NCI-H524 (cell line): ENCODE measurements at regions not wholly inside any gene's neighbourhood (a gene's known extent, or its start where the extent isn't known, plus 50 kb on each side); places are given as distances from the start of the nearest gene placed in this dataset.

Experiments
- DNase-seq, 2 experiments: peaks; one replicate each; lab custom pipeline; 2025; lab: John Stamatoyannopoulos, UW

DNA sequence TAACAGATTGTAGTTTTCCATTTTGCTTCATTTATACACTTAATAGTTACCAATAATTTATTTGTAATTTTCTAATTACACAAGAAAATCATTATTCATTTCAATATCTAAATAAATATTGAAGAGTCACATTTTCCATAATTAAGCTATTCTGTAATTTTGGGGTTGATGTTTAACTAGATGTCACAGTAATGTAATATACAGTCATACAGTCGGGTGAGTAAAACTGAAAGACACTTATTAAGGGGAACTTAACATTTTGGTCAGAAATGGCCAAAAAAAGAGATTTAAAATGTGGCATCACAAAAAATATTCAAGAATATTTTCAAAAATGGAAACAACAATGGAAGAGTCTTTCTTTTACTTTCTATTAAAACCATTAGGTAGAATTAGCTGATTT is 1080.3 kb downstream of the ARAP2 start:
- DNase-seq: no peak

DNA sequence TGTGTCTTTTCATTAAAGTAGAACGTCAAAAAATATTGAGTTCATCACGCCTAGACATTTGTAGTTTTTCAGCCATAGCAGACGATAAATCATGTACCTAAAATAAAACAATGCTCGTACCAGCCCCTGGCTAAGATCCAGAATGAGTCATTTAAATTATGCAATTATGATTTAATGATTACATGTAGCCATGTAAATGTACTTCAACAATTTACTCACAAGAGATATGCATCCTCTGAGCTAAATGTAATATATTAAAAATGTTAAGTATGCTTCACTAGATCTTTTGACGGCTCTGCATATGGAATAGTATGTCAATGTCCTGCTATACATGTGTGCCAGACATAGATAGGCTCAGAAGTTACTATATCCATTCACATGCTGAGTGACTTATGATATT is 1077.8 kb downstream of the ARAP2 start:
- DNase-seq: no peak

DNA sequence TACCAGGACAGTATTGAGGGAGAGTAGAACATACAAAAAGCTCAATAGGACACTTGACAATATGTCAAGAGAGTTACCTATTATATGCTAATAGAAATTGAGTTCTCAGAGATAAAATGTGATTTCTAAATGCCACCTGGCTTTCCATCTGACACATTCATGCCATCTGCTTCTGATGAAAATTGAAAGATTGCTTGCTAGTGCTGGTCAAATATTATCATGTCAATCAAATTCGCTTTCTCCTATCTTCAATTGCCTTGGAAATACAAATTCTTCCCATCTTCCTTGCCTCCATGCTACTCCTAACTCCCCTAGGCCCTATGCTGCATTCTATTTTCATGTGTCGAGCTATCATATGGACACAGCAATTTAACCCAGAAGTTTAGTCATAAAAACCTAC is 1076.9 kb downstream of the ARAP2 start:
- peak in 1 of 2 experiments; percentile 55 for DNase-seq

DNA sequence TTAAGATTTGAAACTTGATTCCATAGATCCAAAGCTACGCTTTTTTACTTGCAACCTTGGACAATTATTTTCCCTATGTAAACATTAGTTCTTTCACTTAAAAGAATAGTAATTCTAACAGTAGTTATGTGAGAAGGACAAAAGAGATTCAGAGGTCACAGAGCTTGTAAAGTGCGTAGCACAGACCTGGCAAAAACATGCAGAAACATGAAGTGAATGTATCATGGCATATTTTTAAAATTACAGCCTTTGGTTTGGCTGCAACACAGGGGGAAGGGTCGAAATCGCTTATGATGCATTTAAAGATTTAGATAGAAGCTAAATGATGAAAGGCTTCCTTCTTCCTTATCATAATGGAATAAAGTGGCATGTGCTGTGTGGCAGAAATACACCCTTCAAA is 1068.8 kb downstream of the ARAP2 start:
- DNase-seq: no peak

DNA sequence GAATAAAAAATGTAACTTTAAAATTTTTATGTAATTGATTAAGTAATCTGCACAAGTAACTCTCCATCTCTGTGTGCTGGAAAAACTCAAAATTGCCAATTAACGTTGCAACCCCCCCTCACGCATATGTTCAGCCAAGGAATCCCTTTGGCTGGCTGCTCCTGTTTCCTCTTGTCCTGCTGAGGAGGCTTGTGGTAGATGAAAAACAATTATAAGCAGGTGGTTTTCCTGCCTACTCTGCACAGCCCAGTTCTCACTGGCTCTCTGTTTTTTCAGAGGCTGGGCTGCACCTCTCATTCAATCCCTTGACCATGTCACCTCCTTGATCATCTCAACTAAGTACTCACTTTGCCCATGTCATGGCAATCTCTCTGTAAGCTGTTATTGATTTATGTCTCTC is 1068.4 kb downstream of the ARAP2 start:
- peak in 1 of 2 experiments; percentile 18 for DNase-seq

DNA sequence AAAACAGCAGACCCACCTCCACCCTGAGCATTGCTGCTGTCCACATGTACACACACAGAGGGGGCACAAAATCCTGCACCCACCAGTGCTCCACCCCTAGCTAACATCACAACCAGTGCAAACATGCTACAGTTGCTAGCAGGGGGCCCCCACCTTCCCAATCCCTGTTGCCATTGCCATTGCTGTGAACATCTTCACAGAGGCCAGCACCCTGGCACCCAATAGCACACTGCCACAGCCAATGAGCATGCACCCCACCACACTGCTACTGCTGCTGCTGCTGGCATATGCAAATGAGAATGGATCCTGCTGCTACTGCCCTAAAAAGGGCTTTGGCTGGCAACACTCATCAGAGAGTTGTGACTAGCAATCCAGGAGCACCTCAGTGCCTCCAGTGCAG is 1061.9 kb downstream of the ARAP2 start:
- no peak for DNase-seq

DNA sequence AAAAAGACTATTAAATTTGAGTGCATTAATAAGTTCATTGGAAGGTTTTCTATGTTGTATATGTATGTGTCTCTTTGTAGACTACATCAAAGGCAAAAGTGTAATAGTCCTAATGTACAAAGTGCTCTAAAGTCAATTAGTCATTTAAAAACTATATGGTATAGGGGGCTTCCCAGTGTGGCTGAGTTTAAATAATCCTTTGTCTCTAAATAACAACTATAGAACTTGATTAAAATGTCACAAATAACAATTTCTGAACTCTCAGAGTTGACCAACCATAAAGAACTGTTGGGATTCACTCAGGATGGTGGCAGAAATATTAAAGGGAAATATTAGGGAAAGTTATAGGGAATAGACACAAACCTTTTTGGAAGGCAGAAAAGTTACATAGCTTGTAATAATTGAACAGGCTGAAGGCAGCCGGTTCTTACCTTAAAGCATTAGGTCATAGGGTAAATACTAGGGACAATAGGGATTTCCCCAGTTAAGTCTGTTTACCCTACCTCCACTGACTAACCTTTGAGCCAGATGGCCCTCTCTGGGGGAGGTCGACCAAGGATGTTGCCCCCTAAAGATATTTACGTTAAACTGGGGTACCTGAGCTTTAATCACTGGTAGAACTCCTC is 1054.2 kb downstream of the ARAP2 start:
- no peak for DNase-seq

DNA sequence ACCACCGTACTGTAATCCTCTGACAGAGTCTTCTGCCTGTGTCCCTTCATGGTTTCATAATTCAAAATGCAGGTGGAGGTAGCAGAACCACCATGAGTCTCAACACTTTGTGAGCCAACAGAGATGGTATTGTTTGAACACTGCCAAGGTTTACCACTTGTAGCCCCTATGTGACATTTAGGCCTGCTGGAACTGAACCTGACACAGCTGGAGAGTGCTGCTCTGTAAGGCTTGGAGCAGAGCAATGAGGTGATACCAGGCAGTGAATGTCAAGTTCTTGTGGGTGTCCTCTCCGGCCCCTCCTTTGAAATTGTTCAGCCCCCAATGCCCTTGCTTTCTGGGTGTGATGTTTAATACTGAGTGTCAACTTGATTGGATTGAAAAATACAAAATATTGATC is 1042.9 kb downstream of the ARAP2 start:
- no peak for DNase-seq

DNA sequence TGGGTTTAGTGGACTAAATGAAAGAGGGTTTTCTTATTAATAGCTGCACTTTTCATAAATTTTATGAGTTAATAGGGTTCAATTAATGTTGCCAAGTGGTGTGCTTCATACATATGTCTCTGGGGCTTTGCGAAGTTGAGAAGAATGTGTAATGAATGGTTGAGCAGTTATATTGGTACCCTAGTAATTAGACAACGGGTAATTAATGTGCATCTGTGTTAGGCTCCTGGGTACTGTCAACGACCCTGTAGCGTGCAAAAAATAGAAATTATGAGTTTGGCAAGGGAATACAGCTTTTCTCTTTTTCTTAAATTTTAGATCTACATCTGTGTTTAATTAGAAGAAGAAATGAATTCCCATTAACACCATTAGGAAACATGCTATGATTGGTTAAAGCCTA is 1027.7 kb downstream of the ARAP2 start:
- no peak for DNase-seq

DNA sequence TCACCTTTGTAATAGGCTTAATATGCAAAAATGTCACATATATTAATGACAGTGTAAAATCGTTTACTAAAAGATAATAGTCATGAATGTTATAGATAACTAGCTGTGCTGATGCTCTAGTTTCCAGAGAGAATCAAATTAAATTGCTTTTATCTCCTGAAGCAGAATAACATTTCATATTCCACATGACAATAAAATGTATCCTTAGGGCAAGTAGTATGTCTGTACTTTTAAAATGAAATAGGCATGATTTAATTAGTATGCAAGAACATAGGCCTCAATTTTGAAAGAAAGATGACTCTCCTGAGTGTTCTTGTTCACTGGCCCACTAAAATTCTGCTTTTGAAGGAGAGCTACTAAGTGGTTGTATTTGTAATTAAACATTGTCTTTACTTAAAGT is 1027.0 kb downstream of the ARAP2 start:
- no peak for DNase-seq

DNA sequence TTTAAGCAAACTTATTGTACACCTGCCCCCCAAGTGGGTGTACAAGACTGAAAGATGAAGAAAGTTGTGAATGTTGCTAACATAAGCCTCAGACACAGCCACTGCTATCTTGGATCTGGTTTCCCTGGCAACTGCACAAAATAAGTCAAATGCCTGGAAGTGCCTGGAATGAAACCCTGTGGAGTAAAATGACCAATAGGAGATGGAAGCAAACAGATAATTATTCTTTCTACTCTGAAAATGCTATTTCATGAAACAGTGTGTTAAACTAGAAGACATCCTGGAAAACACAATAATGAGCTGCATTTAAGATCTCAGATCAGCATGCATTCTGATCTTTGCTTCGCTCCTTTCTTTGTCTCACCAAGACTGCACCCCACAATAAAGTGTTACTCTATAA is 1016.0 kb downstream of the ARAP2 start:
- no peak for DNase-seq

DNA sequence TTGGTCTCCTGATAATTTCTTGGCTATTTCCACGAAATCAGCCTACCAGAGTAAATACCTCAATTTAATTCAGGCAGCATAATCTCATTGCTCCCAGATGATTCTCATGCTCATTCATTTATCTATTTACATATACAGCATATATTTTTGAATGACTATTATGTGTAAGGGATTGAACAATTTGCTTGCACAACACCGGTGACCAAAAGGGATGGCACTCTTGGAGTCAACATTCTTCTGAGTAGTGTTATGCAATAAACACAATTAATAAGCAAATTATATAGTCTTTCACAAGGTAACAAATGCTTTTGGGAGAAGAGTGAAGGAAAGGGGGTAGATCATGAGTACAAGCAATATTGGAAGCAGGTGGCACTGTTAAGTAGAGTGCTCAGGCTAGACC is 1015.3 kb downstream of the ARAP2 start:
- DNase-seq: no peak

DNA sequence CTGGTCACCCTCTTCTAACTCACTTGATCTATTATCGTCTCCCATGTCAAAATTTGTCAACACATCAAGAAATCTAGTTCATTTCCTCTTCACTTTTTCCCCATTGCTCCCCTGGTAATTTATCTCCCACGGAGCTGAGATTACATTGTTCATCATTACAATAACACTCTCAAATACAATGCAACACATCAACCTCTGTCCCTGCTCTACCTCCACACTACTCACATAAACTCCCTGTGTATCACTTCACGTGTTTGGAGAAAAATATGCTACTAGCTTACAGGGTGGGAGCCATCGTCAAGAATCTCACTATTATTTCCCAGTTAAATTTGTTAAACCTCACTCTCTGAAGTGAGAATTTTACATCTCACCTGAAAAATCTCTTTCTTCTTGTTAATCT is 1006.4 kb downstream of the ARAP2 start:
- DNase-seq: no peak

DNA sequence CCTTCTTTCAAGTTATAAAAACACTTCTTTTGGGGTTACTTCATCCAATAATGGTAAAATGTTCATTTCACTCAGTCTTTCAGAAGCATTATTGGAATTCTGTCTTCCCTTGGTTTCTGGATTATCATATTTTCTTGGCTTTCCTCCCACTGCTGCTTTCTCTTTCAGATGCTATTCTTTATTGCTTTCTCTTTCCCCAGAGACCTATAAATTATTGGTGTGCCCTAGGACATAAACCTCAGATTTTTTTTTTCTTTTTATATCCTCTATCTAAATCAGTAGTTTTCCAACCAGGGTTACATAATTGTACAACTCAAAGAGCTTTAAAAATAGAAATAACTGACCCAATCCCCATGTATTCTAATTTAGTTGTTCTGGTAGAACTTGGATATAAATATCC is 1005.5 kb downstream of the ARAP2 start:
- no peak for DNase-seq

DNA sequence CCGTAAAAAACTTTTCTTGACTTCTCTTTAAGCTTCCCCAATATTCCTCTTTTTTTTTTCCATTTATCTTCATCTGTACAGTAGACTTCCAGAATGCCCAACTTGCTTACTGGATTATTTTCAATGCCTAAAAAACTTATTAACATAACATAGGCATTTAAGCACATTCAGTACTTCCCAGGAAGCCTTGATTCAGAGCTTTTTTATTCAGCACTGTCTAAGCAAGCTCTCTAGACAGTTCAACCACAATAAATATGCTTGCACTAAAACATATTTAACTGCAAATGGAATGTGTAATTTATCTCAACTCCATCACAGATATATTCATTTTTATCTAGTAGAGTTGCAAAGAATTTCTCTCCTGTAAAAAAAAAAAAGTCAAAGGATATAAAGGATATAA is 997.8 kb downstream of the ARAP2 start:
- no peak for DNase-seq

DNA sequence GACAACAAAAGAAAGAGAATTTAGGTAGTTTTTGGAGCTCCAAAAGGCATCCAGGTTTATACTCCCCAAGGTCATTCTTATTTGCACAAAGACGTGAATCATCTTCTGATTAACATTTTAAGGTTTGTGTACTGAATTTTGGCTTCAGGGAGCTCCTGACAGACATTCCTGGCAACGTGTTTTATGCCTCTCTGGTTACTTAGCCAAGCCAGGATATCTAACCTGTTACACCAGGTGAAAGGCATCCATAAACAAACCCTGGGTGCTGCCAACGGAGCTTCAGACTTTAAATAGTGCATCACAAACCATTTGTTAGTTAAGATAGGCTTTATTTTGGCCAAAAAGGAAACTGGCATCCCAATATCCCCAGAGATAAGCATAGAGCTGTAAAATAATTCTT is 997.3 kb downstream of the ARAP2 start:
- DNase-seq: no peak

DNA sequence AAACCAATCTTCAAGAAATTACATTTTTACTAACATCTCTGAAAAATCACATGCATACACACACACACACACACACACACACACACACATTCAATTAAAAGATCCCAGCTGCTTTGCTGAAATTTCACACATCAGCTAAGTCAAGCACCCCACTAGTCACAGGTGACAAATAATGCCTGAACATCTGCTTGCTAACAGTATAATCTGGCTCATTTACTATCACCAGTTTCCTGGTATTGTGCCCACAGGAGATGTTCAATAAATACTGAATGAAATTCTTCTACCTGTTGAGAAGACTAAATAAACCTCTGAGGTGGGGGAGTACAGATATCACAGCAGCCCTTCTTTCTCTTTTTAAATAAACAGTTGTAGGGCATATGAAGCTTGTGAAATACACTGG is 994.0 kb downstream of the ARAP2 start:
- DNase-seq: peak; percentile 11 to 76

DNA sequence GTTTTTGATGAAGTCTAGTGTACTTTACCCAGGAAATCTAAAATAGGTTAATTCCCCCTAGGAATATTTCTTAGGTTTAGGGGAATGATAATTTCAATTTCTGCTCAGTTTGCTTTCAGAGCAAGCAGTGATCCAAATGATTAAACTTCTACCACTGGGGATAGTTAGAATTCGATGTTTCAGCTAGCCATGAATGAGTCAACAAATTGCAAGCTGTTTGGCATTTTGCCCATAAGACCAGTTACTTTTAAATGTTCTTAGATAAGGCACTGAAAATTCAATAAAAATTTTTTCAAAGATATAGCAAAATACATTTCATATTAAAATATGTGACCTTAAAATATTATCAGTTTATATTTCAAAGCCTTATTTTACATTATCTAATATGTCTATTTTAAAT is 993.6 kb downstream of the ARAP2 start:
- no peak for DNase-seq

DNA sequence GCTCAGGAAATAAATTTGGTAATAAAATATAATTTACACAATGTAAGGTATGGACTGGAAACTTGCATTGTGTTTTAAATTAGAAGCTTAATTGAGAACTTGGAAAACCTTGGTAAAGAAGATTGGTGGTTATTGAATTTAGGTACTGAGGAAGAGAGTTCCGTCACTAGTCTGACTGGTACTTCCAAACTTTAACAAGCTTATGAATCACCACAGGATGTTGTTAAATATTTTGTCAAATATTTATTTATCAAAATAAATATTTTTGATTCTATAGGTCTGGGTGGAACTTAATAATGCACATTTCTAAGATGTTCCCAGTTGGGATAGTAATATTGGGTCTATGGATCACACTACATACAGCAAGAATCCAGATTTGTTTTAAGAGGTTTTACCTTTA is 992.2 kb downstream of the ARAP2 start:
- DNase-seq: no peak

DNA sequence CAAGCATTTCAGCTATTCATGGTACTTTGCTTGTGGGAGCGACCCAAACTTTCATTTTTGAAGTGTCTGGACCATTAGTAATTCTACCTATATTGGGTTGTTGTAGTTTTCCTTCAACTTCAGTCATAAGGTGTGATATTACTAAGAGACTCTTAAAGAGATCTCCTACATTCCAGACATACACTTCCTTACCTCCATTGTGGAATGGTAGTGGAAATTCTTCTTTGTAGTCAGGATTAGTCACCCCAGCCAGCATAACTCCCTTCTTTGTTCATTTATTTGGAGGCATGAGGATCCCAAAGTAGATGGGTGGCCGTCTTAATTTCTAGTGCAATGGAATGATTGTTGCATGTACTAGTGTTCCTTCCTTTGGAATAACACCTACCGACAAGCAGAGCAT is 991.4 kb downstream of the ARAP2 start:
- no peak for DNase-seq

DNA sequence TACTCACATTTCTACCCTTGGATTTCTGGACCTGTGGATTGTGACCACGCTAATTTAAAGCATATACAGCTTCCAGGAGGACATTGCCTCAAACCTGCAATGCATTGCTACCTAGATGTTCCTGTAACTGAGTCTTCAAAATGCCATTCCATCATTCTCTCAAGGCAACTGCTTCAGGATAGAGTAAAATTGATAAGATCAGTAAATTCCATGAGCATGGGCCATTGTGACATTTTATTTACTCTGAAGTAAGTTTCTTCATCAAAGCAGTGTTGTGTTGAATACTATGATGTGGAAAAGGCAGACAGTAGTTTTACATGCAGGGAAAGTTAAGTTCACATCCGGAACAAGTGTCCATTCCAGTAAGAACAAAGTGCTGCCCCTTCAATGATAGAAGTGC is 991.0 kb downstream of the ARAP2 start:
- DNase-seq: no peak

DNA sequence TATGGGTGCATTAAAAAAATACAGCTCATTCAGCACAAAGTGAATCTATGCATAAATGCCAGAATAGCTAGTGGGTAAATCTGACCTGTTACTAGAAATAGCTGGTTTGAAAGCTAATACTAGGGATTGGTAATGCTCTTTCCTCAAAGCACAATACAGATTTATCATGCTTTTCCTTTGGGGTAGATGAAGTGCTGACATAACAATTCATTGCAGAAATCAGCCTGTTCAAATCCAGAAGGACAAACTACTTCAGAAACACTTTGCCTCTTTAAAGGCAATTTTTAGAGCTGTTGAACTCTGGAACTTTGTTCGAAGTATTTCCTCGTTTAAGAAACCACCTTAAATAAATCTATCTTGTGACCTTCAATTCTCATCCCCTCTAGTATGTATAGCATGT is 957.9 kb downstream of the ARAP2 start:
- no peak for DNase-seq

DNA sequence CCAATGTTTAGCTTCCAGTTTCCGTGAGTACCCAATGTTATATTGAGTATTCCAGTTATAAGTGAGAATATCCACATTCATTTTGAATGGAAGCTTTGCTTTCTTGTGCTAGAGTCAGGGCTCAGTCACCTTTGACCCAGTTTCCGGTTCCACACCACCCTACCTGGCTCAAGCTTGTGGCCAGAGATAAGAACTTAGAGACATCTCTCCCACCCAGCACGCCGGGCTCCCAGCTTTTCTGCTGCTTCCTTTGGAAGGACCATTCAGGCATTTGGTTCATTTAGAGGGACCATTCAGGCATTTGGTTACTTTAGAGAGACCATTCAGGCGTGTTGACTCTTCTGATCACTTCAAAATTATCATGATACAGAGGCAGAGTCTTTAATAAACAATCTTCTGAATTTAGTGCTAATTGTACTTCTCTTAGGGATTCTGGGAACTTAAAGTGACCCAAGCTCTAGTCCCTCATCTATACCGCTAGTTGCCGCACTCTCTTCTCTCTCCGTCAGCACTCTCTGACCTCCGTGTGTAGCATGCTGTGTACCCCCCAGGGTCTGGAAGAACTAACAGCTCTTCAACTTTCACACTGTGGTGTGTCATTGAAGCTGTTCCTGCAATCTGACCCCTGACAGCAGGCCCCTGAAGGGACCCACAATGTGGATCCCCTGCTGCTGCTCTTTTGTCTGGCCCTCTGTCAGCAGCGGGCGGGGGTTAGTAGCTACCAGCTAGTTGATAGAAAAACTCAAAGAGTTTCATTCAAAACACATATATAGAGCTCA is 943.1 kb downstream of the ARAP2 start:
- no peak for DNase-seq

DNA sequence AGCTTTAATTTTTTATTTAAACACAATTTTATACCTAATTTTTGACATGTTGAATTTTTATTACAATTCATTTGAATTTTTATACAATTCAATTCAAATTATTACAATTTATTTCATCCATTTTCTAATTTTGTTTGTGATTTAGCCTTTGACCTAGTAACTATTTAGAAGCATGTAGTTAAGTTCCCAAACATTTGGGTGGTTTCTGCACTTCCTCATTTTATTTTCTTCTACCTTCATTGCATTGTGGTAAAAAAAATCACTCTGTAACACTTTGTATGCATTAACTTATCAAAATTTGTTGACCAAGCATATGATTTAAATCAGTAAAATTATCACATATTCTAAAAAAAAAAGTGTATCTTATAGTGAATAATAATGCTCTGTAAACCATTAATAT is 928.9 kb downstream of the ARAP2 start:
- DNase-seq: no peak
